IPS-20b (cell line): ENCODE measurements at regions not wholly inside any gene's neighbourhood (a gene's known extent, or its start where the extent isn't known, plus 50 kb on each side); places are given as distances from the start of the nearest gene placed in this dataset.

ENCODE experiments used
- H3K27ac ChIP-seq: one replicate; pipeline ENCODE4 v1.5.1; 2013; ENCODE audit warnings: low read length
- H3K27me3 ChIP-seq: 2 replicates; pipeline ENCODE4 v1.6.1; 2013; ENCODE audit warnings: mild to moderate bottlenecking, low read length, inconsistent platforms; ENCODE audit not compliant: insufficient read depth
- H3K36me3 ChIP-seq: 2 replicates; pipeline ENCODE4 v1.6.1; 2013; ENCODE audit warnings: low read depth, mild to moderate bottlenecking, inconsistent platforms, low read length, moderate library complexity; ENCODE audit not compliant: insufficient read depth
- H3K4me1 ChIP-seq: 2 replicates; pipeline ENCODE4 v1.6.1; 2013; ENCODE audit warnings: mild to moderate bottlenecking, control low read depth, inconsistent platforms, low read length, moderate library complexity; ENCODE audit not compliant: insufficient read depth
- H3K4me3 ChIP-seq: 2 replicates; pipeline ENCODE4 v1.5.1; 2013; ENCODE audit warnings: mild to moderate bottlenecking, low read length, inconsistent platforms
- H3K9ac ChIP-seq: 2 replicates; pipeline ENCODE4 v1.6.1; 2013; ENCODE audit warnings: low read depth, mild to moderate bottlenecking, inconsistent platforms, low read length, moderate library complexity
- H3K9me3 ChIP-seq: 2 replicates; pipeline ENCODE4 v1.6.1; 2013; ENCODE audit warnings: mild to moderate bottlenecking, low read depth, low read length, inconsistent platforms; ENCODE audit not compliant: insufficient read depth

- Histone ChIP-seq H3K9ac (no peak overlapping the region), H3K4me1 (peaks cover 13% of the 10 kb centered on the region; the same call in 1 of the 2 replicates), H3K4me3 (no peak overlapping the region), H3K27ac (no peak overlapping the region), H3K27me3 (no peaks in the 10 kb centered on the region), H3K36me3 (no peaks in the 10 kb centered on the region), H3K9me3 (no peaks in the 10 kb centered on the region)
These were observed 471.5 kb downstream of the PCDH10 start for GRCh38 chr4:133620555-133620954.

GRCh38 chr4:133618963-133619362 lies 469.9 kb downstream of the PCDH10 start:
- H3K9me3 ChIP-seq = no peaks in the 10 kb centered on the region
- H3K36me3 ChIP-seq = no peaks in the 10 kb centered on the region
- H3K9ac ChIP-seq = no peak overlapping the region
- H3K27me3 ChIP-seq = no peaks in the 10 kb centered on the region
- H3K4me3 ChIP-seq = no peak overlapping the region
- no peak overlapping the region for H3K27ac ChIP-seq
- H3K4me1 ChIP-seq = peaks cover 2% of the 10 kb centered on the region; the same call in 1 of the 2 replicates

- no peaks in the 10 kb centered on the region; the same call in 1 of the 2 replicates for H3K4me1 ChIP-seq
- H3K9ac ChIP-seq = no peak overlapping the region
- no peaks in the 10 kb centered on the region for H3K36me3 ChIP-seq
- no peak overlapping the region for H3K27ac ChIP-seq
- H3K27me3 ChIP-seq = no peaks in the 10 kb centered on the region
- no peaks in the 10 kb centered on the region for H3K9me3 ChIP-seq
- H3K4me3 ChIP-seq = no peak overlapping the region
These were observed 450.9 kb downstream of the PCDH10 start for GRCh38 chr4:133600008-133600407.

- Histone ChIP-seq H3K36me3 (no peaks in the 10 kb centered on the region), H3K4me1 (peaks cover 11% of the 10 kb centered on the region; the same call in 1 of the 2 replicates), H3K27ac (no peak overlapping the region), H3K27me3 (no peaks in the 10 kb centered on the region), H3K9me3 (no peaks in the 10 kb centered on the region), H3K4me3 (no peak overlapping the region), H3K9ac (no peak overlapping the region)
These were observed 449.7 kb downstream of the PCDH10 start for GRCh38 chr4:133598779-133599178.

GRCh38 chr4:133597251-133597650 lies 448.2 kb downstream of the PCDH10 start:
- Histone ChIP-seq H3K27ac (no peak overlapping the region), H3K27me3 (no peaks in the 10 kb centered on the region), H3K9ac (no peak overlapping the region), H3K4me3 (no peak overlapping the region), H3K36me3 (no peaks in the 10 kb centered on the region), H3K9me3 (no peaks in the 10 kb centered on the region), H3K4me1 (peaks cover 21% of the 10 kb centered on the region; the same call in 1 of the 2 replicates)

GRCh38 chr4:133596459-133596858 lies 447.4 kb downstream of the PCDH10 start:
- Histone ChIP-seq H3K4me3 (no peak overlapping the region), H3K36me3 (no peaks in the 10 kb centered on the region), H3K4me1 (peaks cover 24% of the 10 kb centered on the region; the same call in 1 of the 2 replicates), H3K9me3 (no peaks in the 10 kb centered on the region), H3K27ac (no peak overlapping the region), H3K27me3 (no peaks in the 10 kb centered on the region), H3K9ac (no peak overlapping the region)

- Histone ChIP-seq H3K4me1 (peaks cover 24% of the 10 kb centered on the region; the same call in 1 of the 2 replicates), H3K36me3 (no peaks in the 10 kb centered on the region), H3K9me3 (no peaks in the 10 kb centered on the region), H3K4me3 (peak overlapping the region; percentile 25; the same call in 1 of the 2 replicates), H3K27me3 (no peaks in the 10 kb centered on the region), H3K9ac (peak overlapping the region; percentile 14; the same call in 1 of the 2 replicates), H3K27ac (no peak overlapping the region)
These were observed 445.5 kb downstream of the PCDH10 start for GRCh38 chr4:133594390-133595207.

GRCh38 chr4:133593764-133594163 lies 444.7 kb downstream of the PCDH10 start:
- Histone ChIP-seq H3K27me3 (no peaks in the 10 kb centered on the region), H3K4me1 (peaks cover 24% of the 10 kb centered on the region; the same call in 1 of the 2 replicates), H3K9ac (no peak overlapping the region), H3K9me3 (no peaks in the 10 kb centered on the region), H3K27ac (peak overlapping the region; percentile 5), H3K36me3 (no peaks in the 10 kb centered on the region), H3K4me3 (peak overlapping the region; percentile 25; the same call in 1 of the 2 replicates)

GRCh38 chr4:133592591-133592990 lies 443.5 kb downstream of the PCDH10 start:
- H3K27me3 ChIP-seq = no peaks in the 10 kb centered on the region
- H3K9ac ChIP-seq = peak overlapping the region; percentile 10; the same call in 1 of the 2 replicates
- H3K36me3 ChIP-seq = no peaks in the 10 kb centered on the region
- H3K9me3 ChIP-seq = no peaks in the 10 kb centered on the region
- no peak overlapping the region for H3K4me3 ChIP-seq
- H3K27ac ChIP-seq = no peak overlapping the region
- peaks cover 24% of the 10 kb centered on the region; the same call in 1 of the 2 replicates for H3K4me1 ChIP-seq

GRCh38 chr4:133592106-133592505 lies 443.0 kb downstream of the PCDH10 start:
- H3K27me3 ChIP-seq = no peaks in the 10 kb centered on the region
- no peaks in the 10 kb centered on the region for H3K36me3 ChIP-seq
- peaks cover 24% of the 10 kb centered on the region; the same call in 1 of the 2 replicates for H3K4me1 ChIP-seq
- H3K4me3 ChIP-seq = no peak overlapping the region
- peak overlapping the region; percentile 11 for H3K27ac ChIP-seq
- no peaks in the 10 kb centered on the region for H3K9me3 ChIP-seq
- H3K9ac ChIP-seq = peak overlapping the region; percentile 10; the same call in 1 of the 2 replicates

GRCh38 chr4:133588306-133588705 lies 439.2 kb downstream of the PCDH10 start:
- no peaks in the 10 kb centered on the region for H3K9me3 ChIP-seq
- H3K4me3 ChIP-seq = no peak overlapping the region
- peaks cover 11% of the 10 kb centered on the region; the same call in 1 of the 2 replicates for H3K4me1 ChIP-seq
- no peaks in the 10 kb centered on the region for H3K36me3 ChIP-seq
- H3K27me3 ChIP-seq = no peaks in the 10 kb centered on the region
- no peak overlapping the region for H3K27ac ChIP-seq
- no peak overlapping the region for H3K9ac ChIP-seq

- no peak overlapping the region for H3K4me3 ChIP-seq
These were observed 436.2 kb downstream of the PCDH10 start for GRCh38 chr4:133585323-133585722.

More at GRCh38 chr4:133585323-133585722, 436.2 kb downstream of the PCDH10 start:
- no peak overlapping the region for H3K27ac ChIP-seq
- 0 out of 2 replicates have a peak, but pooled peaks cover under 1% of the 10 kb centered on the region for H3K4me1 ChIP-seq
- H3K27me3 ChIP-seq = no peaks in the 10 kb centered on the region
- H3K36me3 ChIP-seq = no peaks in the 10 kb centered on the region
- no peak overlapping the region for H3K9ac ChIP-seq
- no peaks in the 10 kb centered on the region for H3K9me3 ChIP-seq
